Osteoblast (primary cell): ENCODE measurements at regions not wholly inside any gene's neighbourhood (a gene's known extent, or its start where the extent isn't known, plus 50 kb on each side); places are given as distances from the start of the nearest gene placed in this dataset.

ENCODE experiments used
- DNase-seq: peaks from one replicate; pipeline ENCODE4 v3.0.0; 2011; ENCODE audit warnings: low spot score, mixed read lengths; ENCODE audit not compliant: insufficient read length; ENCODE audit errors: missing footprints
- H2AFZ ChIP-seq: 2 replicates; pipeline ENCODE4 v1.6.0; 2011; ENCODE audit warnings: mild to moderate bottlenecking, low read length
- H3K27ac ChIP-seq: 2 replicates; pipeline ENCODE4 v1.5.1; 2011; ENCODE audit warnings: mild to moderate bottlenecking, low read depth, low read length, moderate library complexity
- H3K27me3 ChIP-seq: 2 replicates; pipeline ENCODE4 v1.6.0; 2012; ENCODE audit warnings: mild to moderate bottlenecking, control low read depth, inconsistent platforms, low read length, moderate library complexity; ENCODE audit not compliant: insufficient read depth
- H3K36me3 ChIP-seq: 2 replicates; pipeline ENCODE4 v1.5.1; 2011; ENCODE audit warnings: mild to moderate bottlenecking, low read length, control low read depth, moderate library complexity; ENCODE audit not compliant: insufficient read depth
- H3K4me1 ChIP-seq: 2 replicates; pipeline ENCODE4 v1.5.1; 2011; ENCODE audit warnings: mild to moderate bottlenecking, low read length, control low read depth, moderate library complexity; ENCODE audit not compliant: insufficient read depth
- H3K4me2 ChIP-seq: 2 replicates; pipeline ENCODE4 v1.6.0; 2011; ENCODE audit warnings: mild to moderate bottlenecking, low read length; ENCODE audit not compliant: insufficient read depth
- H3K4me3 ChIP-seq: fragments of 200-600 bp; sonication (generic); 3 replicates; pipeline ENCODE4 v1.5.1; 2012; ENCODE audit warnings: mild to moderate bottlenecking, low read length, inconsistent platforms; ENCODE audit not compliant: insufficient read depth
- H3K79me2 ChIP-seq: 2 replicates; pipeline ENCODE4 v1.6.0; 2012; ENCODE audit warnings: mild to moderate bottlenecking, low read length, control low read depth, inconsistent platforms; ENCODE audit not compliant: insufficient read depth
- H3K9me3 ChIP-seq: 2 replicates; pipeline ENCODE4 v1.5.1; 2011; ENCODE audit warnings: low read depth, low read length, control low read depth
- H4K20me1 ChIP-seq: 2 replicates; pipeline ENCODE4 v1.6.0; 2012; ENCODE audit warnings: mild to moderate bottlenecking, low read length, control low read depth; ENCODE audit not compliant: insufficient read depth
- TF ChIP-seq, protein P1 (sequence below): IDR thresholded peaks from 2 replicates; pipeline ENCODE4 v1.5.1; 2011; ENCODE audit warnings: mild to moderate bottlenecking, low read depth, low read length, moderate library complexity; ENCODE audit errors: extremely low read depth

DNA sequence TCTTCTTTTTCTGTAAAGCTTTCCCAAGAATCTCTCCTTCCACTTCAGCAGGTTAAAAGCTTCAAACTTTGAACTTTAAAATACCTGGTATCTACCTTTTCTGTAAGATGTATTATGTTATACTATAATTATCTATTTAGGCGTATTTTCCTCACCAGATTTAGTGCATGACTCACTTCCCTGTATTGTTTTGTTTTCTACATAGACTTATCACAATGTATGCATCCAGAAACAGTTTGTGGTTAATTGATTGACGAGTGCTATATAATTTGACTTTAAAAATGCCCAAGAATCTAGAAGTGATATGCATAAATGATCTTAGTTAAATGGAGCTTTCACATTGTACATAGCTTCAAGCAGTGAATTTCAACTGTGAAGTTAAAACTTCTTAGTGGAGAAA lies 473.9 kb upstream of the CDH2 start:
- Histone ChIP-seq H2AFZ (no peak overlapping the region), H3K4me3 (no peak overlapping the region), H3K9me3 (no peaks in the 10 kb centered on the region), H3K79me2 (no peaks in the 10 kb centered on the region), H3K27ac (no peak overlapping the region), H3K4me2 (no peak overlapping the region), H4K20me1 (no peaks in the 10 kb centered on the region), H3K36me3 (no peaks in the 10 kb centered on the region), H3K27me3 (no peaks in the 10 kb centered on the region), H3K4me1 (no peaks in the 10 kb centered on the region)
- peak; percentile 45 for DNase-seq
- TF ChIP-seq, protein P1, sequence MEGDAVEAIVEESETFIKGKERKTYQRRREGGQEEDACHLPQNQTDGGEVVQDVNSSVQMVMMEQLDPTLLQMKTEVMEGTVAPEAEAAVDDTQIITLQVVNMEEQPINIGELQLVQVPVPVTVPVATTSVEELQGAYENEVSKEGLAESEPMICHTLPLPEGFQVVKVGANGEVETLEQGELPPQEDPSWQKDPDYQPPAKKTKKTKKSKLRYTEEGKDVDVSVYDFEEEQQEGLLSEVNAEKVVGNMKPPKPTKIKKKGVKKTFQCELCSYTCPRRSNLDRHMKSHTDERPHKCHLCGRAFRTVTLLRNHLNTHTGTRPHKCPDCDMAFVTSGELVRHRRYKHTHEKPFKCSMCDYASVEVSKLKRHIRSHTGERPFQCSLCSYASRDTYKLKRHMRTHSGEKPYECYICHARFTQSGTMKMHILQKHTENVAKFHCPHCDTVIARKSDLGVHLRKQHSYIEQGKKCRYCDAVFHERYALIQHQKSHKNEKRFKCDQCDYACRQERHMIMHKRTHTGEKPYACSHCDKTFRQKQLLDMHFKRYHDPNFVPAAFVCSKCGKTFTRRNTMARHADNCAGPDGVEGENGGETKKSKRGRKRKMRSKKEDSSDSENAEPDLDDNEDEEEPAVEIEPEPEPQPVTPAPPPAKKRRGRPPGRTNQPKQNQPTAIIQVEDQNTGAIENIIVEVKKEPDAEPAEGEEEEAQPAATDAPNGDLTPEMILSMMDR: no peak

DNA sequence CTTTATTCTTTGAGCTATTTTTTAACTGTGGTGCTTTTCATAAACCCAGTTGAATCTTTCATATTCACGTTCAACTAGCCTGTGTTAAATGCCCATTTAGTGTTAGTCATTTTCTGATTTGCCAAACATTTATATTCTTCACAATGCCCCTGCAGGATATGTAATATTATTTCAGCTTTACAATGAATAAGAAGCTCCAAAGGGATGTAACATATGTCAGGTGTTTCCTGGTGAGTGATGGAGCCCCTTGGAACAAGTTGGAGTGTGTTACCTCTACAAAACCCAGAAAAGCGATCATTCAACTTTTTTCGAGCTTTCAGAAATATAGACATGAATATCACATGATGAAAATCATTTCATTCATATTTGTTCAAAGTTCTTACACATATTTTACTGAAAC lies 471.0 kb upstream of the CDH2 start:
- H3K4me2 ChIP-seq: no peak overlapping the region
- H3K4me1 ChIP-seq: no peaks in the 10 kb centered on the region
- TF ChIP-seq, protein P1: no peak
- no peak overlapping the region for H2AFZ ChIP-seq
- no peaks in the 10 kb centered on the region for H3K79me2 ChIP-seq
- no peaks in the 10 kb centered on the region for H3K9me3 ChIP-seq
- no peak overlapping the region for H3K27ac ChIP-seq
- H4K20me1 ChIP-seq: no peaks in the 10 kb centered on the region
- H3K36me3 ChIP-seq: no peaks in the 10 kb centered on the region
- no peak for DNase-seq
- no peak overlapping the region for H3K4me3 ChIP-seq
- H3K27me3 ChIP-seq: no peaks in the 10 kb centered on the region

DNA sequence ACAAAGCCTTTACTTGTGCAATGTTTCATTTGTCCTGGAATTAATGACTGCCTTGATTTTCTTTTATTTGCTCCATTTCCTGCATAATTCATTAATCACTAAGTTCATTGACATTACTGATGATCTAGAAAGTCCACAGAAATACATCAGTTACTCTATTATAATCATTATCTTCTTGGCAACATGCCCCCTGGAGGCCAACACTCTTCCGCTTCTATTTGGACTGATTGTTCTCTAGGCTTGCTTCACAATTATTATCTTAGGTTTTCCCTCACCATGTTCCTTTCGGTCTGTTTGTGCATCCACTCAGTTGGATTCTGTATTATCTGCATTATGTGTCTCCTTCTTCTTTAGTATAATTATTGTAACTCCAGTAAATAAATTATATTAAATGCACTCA lies 461.0 kb upstream of the CDH2 start:
- TF ChIP-seq, protein P1: no peak
- Histone ChIP-seq H4K20me1 (no peaks in the 10 kb centered on the region), H3K79me2 (no peaks in the 10 kb centered on the region), H3K36me3 (no peaks in the 10 kb centered on the region), H3K9me3 (no peaks in the 10 kb centered on the region), H3K4me1 (no peaks in the 10 kb centered on the region), H3K4me3 (no peak overlapping the region), H3K4me2 (no peak overlapping the region), H3K27me3 (no peaks in the 10 kb centered on the region), H3K27ac (no peak overlapping the region), H2AFZ (no peak overlapping the region)
- DNase-seq: no peak

DNA sequence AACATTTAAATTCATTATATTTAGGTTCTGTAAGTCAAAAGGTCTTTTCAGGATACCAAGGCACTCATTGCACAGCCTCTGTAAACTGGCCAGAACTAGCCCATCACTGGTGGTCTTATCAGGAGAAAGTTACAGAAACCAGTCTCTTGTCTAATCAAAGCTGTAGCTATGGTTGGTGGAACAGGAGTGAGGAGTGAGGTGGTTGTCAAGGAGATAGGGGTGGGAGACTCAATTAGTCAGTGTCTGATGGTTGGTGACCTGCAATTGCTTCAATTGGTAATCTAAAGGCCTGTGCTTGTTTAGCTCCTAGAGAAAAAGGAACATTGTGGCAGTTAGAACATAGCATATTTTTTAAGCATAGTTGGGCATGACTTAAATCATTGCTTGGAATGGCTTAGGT lies 458.6 kb upstream of the CDH2 start:
- H3K4me1 ChIP-seq: no peaks in the 10 kb centered on the region
- TF ChIP-seq, protein P1: no peak
- H3K27me3 ChIP-seq: no peaks in the 10 kb centered on the region
- no peaks in the 10 kb centered on the region for H4K20me1 ChIP-seq
- no peak for DNase-seq
- no peaks in the 10 kb centered on the region for H3K79me2 ChIP-seq
- no peak overlapping the region for H3K4me2 ChIP-seq
- no peaks in the 10 kb centered on the region for H3K9me3 ChIP-seq
- no peaks in the 10 kb centered on the region for H3K36me3 ChIP-seq
- H3K4me3 ChIP-seq: no peak overlapping the region
- H2AFZ ChIP-seq: no peak overlapping the region
- H3K27ac ChIP-seq: no peak overlapping the region
